Type B pancreatic cell (in vitro differentiated cells): ENCODE measurements at regions not wholly inside any gene's neighbourhood (a gene's known extent, or its start where the extent isn't known, plus 50 kb on each side); places are given as distances from the start of the nearest gene placed in this dataset.

Experiments used
- DNase-seq: peaks from one replicate; pipeline ENCODE4 v3.0.0; 2021; ENCODE audit warnings: mixed read lengths; ENCODE audit not compliant: unreplicated experiment; ENCODE audit errors: extremely low spot score
- H3K27ac Mint-ChIP-seq: 2 replicates; pipeline ENCODE4 v1.8.0; 2021; ENCODE audit warnings: mild to moderate bottlenecking, mixed read lengths
- H3K27me3 Mint-ChIP-seq: 2 replicates; pipeline ENCODE4 v1.8.0; 2021; ENCODE audit warnings: mixed read lengths
- H3K36me3 Mint-ChIP-seq: 2 replicates; pipeline ENCODE4 v1.8.0; 2021; ENCODE audit warnings: mixed read lengths
- H3K4me1 Mint-ChIP-seq: one replicate; pipeline ENCODE4 v1.8.0; 2021; ENCODE audit warnings: mixed read lengths; ENCODE audit not compliant: unreplicated experiment
- H3K4me3 Mint-ChIP-seq: 2 replicates; pipeline ENCODE4 v1.8.0; 2021; ENCODE audit warnings: mild to moderate bottlenecking, mixed read lengths
- H3K9me3 Mint-ChIP-seq: 2 replicates; pipeline ENCODE4 v1.8.0; 2021; ENCODE audit warnings: mixed read lengths
- TF ChIP-seq, protein P1 (sequence below): fragments of 200-600 bp; sonication (generic); conservative IDR thresholded peaks from 2 replicates; pipeline ENCODE4 v1.5.0; 2021; ENCODE audit warnings: antibody characterized with exemption, mild to moderate bottlenecking

DNA sequence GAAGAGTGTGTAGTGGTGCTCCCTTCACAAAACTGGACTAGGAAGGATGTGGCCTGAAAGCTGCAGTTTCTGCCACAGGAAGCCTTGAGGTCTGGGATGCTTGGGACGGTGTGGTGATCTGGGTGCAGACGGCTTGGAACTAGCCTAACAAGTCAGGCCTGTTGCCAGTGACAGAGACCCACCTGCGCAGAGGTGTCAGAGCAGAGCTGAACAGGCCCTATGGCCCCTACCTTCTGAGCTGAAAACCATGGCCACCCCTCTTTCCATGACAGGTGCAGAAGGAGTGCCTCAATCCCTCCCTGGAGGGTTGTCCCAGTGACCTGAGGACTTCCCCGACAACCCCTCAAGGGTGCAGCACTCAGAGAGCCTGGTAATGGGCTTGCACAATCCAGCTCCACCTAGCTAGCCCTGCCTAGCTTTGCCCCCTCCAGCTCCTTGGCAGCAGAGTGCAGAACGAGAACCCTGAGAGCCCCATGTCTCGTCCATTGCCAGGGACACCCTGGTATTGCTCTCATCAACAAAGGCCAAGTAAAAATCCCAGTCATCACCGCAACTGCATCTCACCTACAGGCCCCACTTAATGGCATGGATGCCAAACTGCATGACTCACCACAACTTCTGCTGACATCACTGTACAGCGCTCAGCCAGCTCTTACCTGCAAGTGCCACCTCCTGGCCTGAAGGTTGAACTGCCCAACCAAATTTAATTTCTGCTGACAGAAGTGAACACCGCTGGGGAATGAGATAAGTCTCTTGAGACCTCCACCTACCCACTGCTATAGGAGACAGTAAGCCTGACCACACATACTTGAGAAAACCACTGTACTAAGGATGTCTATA lies 563.1 kb downstream of the TFAP2A start:
- H3K9me3 Mint-ChIP-seq = peaks cover 16% of the 10 kb centered on the region
- H3K27ac Mint-ChIP-seq = peak overlapping the region; percentile 92
- TF ChIP-seq, protein P1, sequence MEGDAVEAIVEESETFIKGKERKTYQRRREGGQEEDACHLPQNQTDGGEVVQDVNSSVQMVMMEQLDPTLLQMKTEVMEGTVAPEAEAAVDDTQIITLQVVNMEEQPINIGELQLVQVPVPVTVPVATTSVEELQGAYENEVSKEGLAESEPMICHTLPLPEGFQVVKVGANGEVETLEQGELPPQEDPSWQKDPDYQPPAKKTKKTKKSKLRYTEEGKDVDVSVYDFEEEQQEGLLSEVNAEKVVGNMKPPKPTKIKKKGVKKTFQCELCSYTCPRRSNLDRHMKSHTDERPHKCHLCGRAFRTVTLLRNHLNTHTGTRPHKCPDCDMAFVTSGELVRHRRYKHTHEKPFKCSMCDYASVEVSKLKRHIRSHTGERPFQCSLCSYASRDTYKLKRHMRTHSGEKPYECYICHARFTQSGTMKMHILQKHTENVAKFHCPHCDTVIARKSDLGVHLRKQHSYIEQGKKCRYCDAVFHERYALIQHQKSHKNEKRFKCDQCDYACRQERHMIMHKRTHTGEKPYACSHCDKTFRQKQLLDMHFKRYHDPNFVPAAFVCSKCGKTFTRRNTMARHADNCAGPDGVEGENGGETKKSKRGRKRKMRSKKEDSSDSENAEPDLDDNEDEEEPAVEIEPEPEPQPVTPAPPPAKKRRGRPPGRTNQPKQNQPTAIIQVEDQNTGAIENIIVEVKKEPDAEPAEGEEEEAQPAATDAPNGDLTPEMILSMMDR = peak; percentile 21
- no peaks in the 10 kb centered on the region for H3K36me3 Mint-ChIP-seq
- no peak for DNase-seq
- H3K4me1 Mint-ChIP-seq = no peaks in the 10 kb centered on the region
- no peaks in the 10 kb centered on the region for H3K27me3 Mint-ChIP-seq
- no peak overlapping the region for H3K4me3 Mint-ChIP-seq

DNA sequence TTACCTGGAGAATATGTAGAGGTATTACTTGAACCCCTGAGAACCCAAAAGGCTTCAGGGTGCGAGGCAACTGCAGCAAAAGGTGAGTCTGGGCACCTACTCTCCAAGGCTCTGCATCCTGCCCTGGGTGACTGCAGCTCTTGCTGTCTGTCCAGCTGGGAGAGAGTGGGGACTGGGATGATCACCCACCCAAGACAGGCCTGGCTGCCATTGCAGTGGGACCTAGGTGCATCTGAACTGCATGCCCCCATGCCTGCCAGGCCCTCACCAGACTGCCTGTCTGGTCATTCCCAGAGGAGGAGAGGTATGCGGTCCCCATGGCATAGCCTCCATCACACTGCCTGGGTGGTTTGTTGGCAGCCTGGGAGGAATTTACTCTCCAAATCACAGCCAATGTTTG lies 563.9 kb downstream of the TFAP2A start:
- no peaks in the 10 kb centered on the region for H3K27me3 Mint-ChIP-seq
- no peaks in the 10 kb centered on the region for H3K36me3 Mint-ChIP-seq
- no peak for DNase-seq
- peaks cover 16% of the 10 kb centered on the region for H3K9me3 Mint-ChIP-seq
- H3K27ac Mint-ChIP-seq = no peak overlapping the region
- no peak overlapping the region for H3K4me3 Mint-ChIP-seq
- H3K4me1 Mint-ChIP-seq = no peaks in the 10 kb centered on the region
- TF ChIP-seq, protein P1 = no peak

DNA sequence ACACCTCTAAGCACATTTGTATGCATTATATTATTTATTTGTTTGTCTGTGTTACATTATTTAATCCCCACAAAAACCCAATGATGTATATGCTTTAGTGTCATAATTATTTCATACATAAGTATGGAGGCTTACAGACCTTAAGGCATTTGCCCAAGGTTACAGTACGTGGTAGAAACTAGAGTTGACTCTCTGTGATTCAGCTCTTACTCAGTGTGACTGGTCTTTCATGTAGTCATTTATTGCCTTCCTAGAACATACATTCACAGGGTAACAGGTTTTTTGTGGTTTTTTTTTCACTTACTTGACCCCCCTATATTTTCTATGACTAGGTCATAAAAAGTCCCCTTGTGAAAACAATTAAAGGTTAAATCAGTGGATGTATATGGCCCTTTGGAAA lies 566.8 kb downstream of the TFAP2A start:
- H3K4me1 Mint-ChIP-seq = no peaks in the 10 kb centered on the region
- no peak overlapping the region for H3K27ac Mint-ChIP-seq
- no peak for DNase-seq
- H3K9me3 Mint-ChIP-seq = peaks cover 10% of the 10 kb centered on the region
- no peak overlapping the region for H3K4me3 Mint-ChIP-seq
- no peaks in the 10 kb centered on the region for H3K27me3 Mint-ChIP-seq
- H3K36me3 Mint-ChIP-seq = no peaks in the 10 kb centered on the region
- TF ChIP-seq, protein P1 = no peak

DNA sequence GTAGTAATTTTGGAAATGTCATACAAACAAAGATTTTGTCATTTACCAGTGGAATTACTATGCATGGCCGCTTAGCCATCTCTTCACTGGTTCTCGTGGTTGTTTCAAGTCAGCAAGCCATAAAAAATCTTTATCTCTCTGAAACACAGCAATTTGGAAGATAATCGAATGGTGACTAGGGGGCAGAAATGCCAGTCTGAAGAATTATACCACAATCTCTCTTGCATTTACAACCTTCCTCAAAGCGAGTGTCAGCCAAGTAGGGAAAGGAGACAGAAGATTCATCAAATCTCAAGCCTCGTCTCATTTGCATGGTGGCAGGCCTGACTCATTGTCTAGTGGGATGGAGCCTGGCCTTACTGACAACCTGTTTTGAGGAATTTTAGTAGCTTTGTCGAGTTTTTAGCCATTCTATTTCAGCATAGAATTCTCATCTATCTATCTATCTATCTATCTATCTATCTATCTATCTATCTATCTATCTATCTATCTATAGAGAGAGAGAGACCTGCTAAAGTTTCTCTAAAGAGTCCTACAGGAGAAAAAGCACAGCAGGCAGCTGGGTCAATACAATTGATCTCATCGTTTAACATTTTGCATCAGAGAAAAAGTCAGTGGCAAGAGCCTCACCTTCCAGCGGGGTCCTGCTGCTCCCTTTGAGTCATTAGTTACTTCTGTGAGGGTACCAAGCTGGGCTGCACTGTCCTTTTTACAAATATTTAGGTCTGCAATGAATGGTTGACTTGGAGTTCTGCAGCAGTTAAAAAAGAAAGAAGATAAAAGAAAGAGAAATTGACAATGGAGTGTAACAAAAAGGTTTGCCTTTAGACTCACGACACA lies 572.8 kb downstream of the TFAP2A start:
- Mint-ChIP-seq H3K4me3 (no peak overlapping the region), H3K9me3 (peaks cover 8% of the 10 kb centered on the region), H3K4me1 (no peaks in the 10 kb centered on the region), H3K27me3 (no peaks in the 10 kb centered on the region), H3K36me3 (no peaks in the 10 kb centered on the region), H3K27ac (no peak overlapping the region)
- TF ChIP-seq, protein P1 = no peak
- no peak for DNase-seq

DNA sequence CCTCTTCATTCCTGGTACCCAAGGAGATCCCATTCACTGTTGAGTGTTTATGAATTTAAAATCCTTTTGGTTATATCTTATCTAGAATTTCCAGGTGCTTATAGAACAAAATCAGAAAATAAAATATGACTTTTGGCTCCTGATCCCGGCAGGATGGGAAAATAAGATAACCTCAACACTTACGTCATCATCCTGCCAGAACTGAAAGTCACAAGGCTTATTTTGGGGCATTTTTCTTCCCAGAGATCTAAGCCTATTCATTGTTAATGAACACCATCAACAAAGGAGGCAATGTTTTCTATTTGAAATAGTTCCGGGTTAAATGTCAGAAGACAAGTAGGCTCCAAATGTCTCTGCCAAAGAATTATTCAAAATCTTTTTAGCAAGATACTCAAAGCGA lies 580.6 kb downstream of the TFAP2A start:
- TF ChIP-seq, protein P1 = no peak
- Mint-ChIP-seq H3K4me1 (no peaks in the 10 kb centered on the region), H3K9me3 (peaks cover 5% of the 10 kb centered on the region), H3K4me3 (no peak overlapping the region), H3K27me3 (no peaks in the 10 kb centered on the region), H3K27ac (no peak overlapping the region), H3K36me3 (no peaks in the 10 kb centered on the region)
- no peak for DNase-seq
